OCI-LY7 (cell line): ENCODE measurements at regions not wholly inside any gene's neighbourhood (a gene's known extent, or its start where the extent isn't known, plus 50 kb on each side); places are given as distances from the start of the nearest gene placed in this dataset.

Experiments
- BruUV-seq: library from RNA; stranded (reverse); fragments of 400-500 nt; replicated peaks from 2 replicates; lab custom pipeline; 2021; lab: Mats Ljungman, UMichigan
- CTCF ChIA-PET: fragments of 300-600 bp; sonication (Branson Sonifier 250); formaldehyde crosslinking; loops from one replicate; lab custom pipeline; 2022; ENCODE audit warnings: antibody characterized with exemption; ENCODE audit not compliant: unreplicated experiment; lab: Charles Lee
- POLR2A ChIA-PET: fragments of 300-600 bp; sonication (Branson Sonifier 250); formaldehyde crosslinking; loops from one replicate; lab custom pipeline; 2022; ENCODE audit warnings: antibody characterized with exemption; lab: Charles Lee
- DNase-seq: peaks from one replicate; pipeline ENCODE4 v3.0.0-alpha.2; 2015; ENCODE audit warnings: low spot score
- H2AFZ ChIP-seq: fragments of 200-600 bp; sonication (generic), shearing (Covaris generic); 2 replicates; pipeline ENCODE4 v1.6.1; 2014; ENCODE audit warnings: mild to moderate bottlenecking, antibody characterized with exemption, low read length, moderate library complexity
- H3K27ac ChIP-seq: fragments of 200-600 bp; sonication (generic); 2 replicates; pipeline ENCODE4 v1.5.1; 2014; ENCODE audit warnings: mixed run types, low read depth, mild to moderate bottlenecking, moderate library complexity, low read length, inconsistent platforms; ENCODE audit not compliant: poor library complexity, severe bottlenecking
- H3K36me3 ChIP-seq: fragments of 200-600 bp; sonication (generic); 2 replicates; pipeline ENCODE4 v1.6.1; 2014; ENCODE audit warnings: mild to moderate bottlenecking, antibody characterized with exemption, low read length, moderate library complexity, mixed read lengths; ENCODE audit not compliant: insufficient read depth
- H3K4me1 ChIP-seq: fragments of 200-600 bp; sonication (generic); 2 replicates; pipeline ENCODE4 v1.5.1; 2014; ENCODE audit warnings: mild to moderate bottlenecking, low read length; ENCODE audit not compliant: insufficient read depth, poor library complexity, severe bottlenecking
- H3K4me2 ChIP-seq: fragments of 200-600 bp; sonication (generic); 2 replicates; pipeline ENCODE4 v1.6.1; 2014; ENCODE audit warnings: mild to moderate bottlenecking, low read length
- H3K4me3 ChIP-seq: fragments of 200-600 bp; sonication (generic); 2 replicates; pipeline ENCODE4 v1.5.1; 2014; ENCODE audit warnings: mild to moderate bottlenecking, low read depth, low read length; ENCODE audit not compliant: poor library complexity, severe bottlenecking
- H3K79me2 ChIP-seq: fragments of 200-600 bp; sonication (generic); 2 replicates; pipeline ENCODE4 v1.6.1; 2016; ENCODE audit warnings: low read depth, mild to moderate bottlenecking, low read length, moderate library complexity, mixed read lengths; ENCODE audit not compliant: insufficient read depth
- H3K9me2 ChIP-seq: fragments of 200-600 bp; sonication (generic); 2 replicates; pipeline ENCODE4 v1.6.1; 2016; ENCODE audit warnings: mild to moderate bottlenecking, low read length, mixed read lengths; ENCODE audit not compliant: insufficient read depth
- H3K9me3 ChIP-seq: fragments of 200-600 bp; sonication (generic); 2 replicates; pipeline ENCODE4 v1.6.1; 2014; ENCODE audit warnings: mild to moderate bottlenecking, mixed run types, low read length, mixed read lengths
- H4K20me1 ChIP-seq: fragments of 200-600 bp; sonication (generic); 2 replicates; pipeline ENCODE4 v1.6.1; 2014; ENCODE audit warnings: mild to moderate bottlenecking, antibody characterized with exemption, low read length, moderate library complexity, mixed read lengths; ENCODE audit not compliant: insufficient read depth
- CTCF ChIP-seq: fragments of 200-600 bp; sonication (generic); conservative IDR thresholded peaks from 2 replicates; pipeline ENCODE4 v1.5.1; 2014; ENCODE audit warnings: mild to moderate bottlenecking, antibody characterized with exemption, low read length, moderate library complexity, mixed read lengths
- EZH2phosphoT487 ChIP-seq: fragments of 200-600 bp; sonication (generic); IDR thresholded peaks from 2 replicates; pipeline ENCODE4 v1.6.1; 2018; ENCODE audit warnings: low read depth, borderline replicate concordance, mild to moderate bottlenecking, mixed run types, antibody characterized with exemption, low read length, moderate library complexity, mixed read lengths
- intact Hi-C: fragments of 100-400 bp; cut with micrococcal nuclease; formaldehyde crosslinking; loops from one replicate; pipeline ENCODE4 v1.10.0; 2022; ENCODE audit not compliant: unreplicated experiment

- H3K4me1 ChIP-seq = no peaks in the 10 kb centered on the region
- no peaks in the 10 kb centered on the region for H3K36me3 ChIP-seq
- no peak overlapping the region for H2AFZ ChIP-seq
- DNase-seq = no peak
- H4K20me1 ChIP-seq = no peaks in the 10 kb centered on the region
- H3K9me2 ChIP-seq = no peaks in the 10 kb centered on the region
- TF ChIP-seq CTCF (no peak), EZH2phosphoT487 (no peak)
- ChIA-PET CTCF (no interaction called here), POLR2A (no interaction called here)
- no peak overlapping the region for H3K4me2 ChIP-seq
- H3K27ac ChIP-seq = no peak overlapping the region
- H3K9me3 ChIP-seq = no peaks in the 10 kb centered on the region
- H3K79me2 ChIP-seq = no peaks in the 10 kb centered on the region
- intact Hi-C loops = no loop called here
- BruUV-seq = no TSS peak
- no peak overlapping the region for H3K4me3 ChIP-seq
Measured at GRCh38 chr15:26325495-26325894, 447.4 kb downstream of the GABRB3 start.

DNA sequence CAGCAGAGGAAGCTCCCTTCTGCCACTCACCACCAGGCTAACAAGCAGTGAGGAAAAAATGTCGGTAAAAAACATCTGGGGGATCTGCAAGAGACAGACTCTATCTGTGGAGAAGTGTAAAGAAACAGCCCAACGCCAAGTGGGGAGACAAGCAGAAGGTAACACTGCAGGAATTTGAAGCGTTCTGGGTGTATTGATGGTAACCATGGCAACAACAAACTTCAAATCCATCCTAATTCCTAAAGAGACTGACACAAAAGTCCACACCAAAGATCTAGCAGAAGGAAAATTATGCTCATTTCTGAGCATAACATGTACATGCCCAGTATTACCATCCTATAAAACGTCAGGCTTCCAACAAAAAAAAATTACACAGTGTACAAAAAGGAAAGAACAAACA is 449.3 kb downstream of the GABRB3 start:
- Histone ChIP-seq H3K9me2 (no peaks in the 10 kb centered on the region), H3K27ac (no peak overlapping the region), H2AFZ (no peak overlapping the region), H4K20me1 (no peaks in the 10 kb centered on the region), H3K9me3 (no peaks in the 10 kb centered on the region), H3K4me2 (no peak overlapping the region), H3K36me3 (no peaks in the 10 kb centered on the region), H3K79me2 (no peaks in the 10 kb centered on the region), H3K4me3 (no peak overlapping the region), H3K4me1 (no peaks in the 10 kb centered on the region)
- ChIA-PET POLR2A (no interaction called here), CTCF (no interaction called here)
- no peak for DNase-seq
- intact Hi-C loops = no loop called here
- no TSS peak for BruUV-seq
- TF ChIP-seq CTCF (no peak), EZH2phosphoT487 (no peak)

DNA sequence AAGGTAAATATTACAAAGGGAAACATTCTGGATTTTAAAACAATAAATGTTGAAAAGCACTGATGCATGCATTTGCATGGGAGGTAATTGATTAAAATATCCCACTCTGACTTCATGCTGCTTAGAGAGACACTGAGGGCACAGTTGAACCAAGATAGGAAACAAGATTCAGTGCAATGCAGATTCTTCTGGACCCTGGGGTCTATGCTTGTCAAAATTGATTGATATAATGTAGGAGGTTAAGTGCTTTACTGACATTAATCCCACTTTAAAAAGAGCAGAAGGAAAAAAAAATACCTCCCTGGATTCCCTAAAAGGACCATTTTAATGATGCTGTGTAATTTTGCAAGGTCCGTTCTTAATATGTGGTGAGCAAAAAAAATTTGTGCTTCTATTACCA is 454.2 kb downstream of the GABRB3 start:
- Histone ChIP-seq H3K4me1 (no peaks in the 10 kb centered on the region), H4K20me1 (no peaks in the 10 kb centered on the region), H3K9me3 (no peaks in the 10 kb centered on the region), H3K4me3 (no peak overlapping the region), H3K79me2 (no peaks in the 10 kb centered on the region), H3K4me2 (no peak overlapping the region), H3K27ac (no peak overlapping the region), H3K36me3 (no peaks in the 10 kb centered on the region), H3K9me2 (no peaks in the 10 kb centered on the region), H2AFZ (no peak overlapping the region)
- TF ChIP-seq EZH2phosphoT487 (no peak), CTCF (no peak)
- DNase-seq = no peak
- CTCF ChIA-PET = no interaction called here
- BruUV-seq = no TSS peak
- intact Hi-C loops = no loop called here
- POLR2A ChIA-PET = no interaction called here
